ENCODE measurements at regions not wholly inside any gene's neighbourhood (a gene's known extent, or its start where the extent isn't known, plus 50 kb on each side); places are given as distances from the start of the nearest gene placed in this dataset.

- 80% methylated on average over 1 of the region's 1 CpG for whole genome bisulfite sequencing
- TF ChIP-seq POLR2AphosphoS5 (IDR thresholded peaks at IDR 0.05) (no peak), CTCF (IDR thresholded peaks at IDR 0.05) (no peak), POLR2A (IDR thresholded peaks at IDR 0.05; ENCODE audit: low read depth) (no peak), EP300 (IDR thresholded peaks at IDR 0.05) (no peak)
- no peak overlapping the region for H3K4me3 ChIP-seq
- DNase-seq (ENCODE audit: extremely low spot score), result no peak
- no peaks in the 10 kb centered on the region for H3K4me1 ChIP-seq
- no peaks in the 10 kb centered on the region for H3K27me3 ChIP-seq
- no peaks in the 10 kb centered on the region for H3K36me3 ChIP-seq
- H3K27ac ChIP-seq (replicated peaks in 1 of 4), result no peak overlapping the region
- no peaks in the 10 kb centered on the region for H3K9me3 ChIP-seq
- intact Hi-C loops (cut with DNase I), result no loop called here
These were observed 186.4 kb downstream of the SYT10 start for GRCh38 chr12:33253178-33253577.

GRCh38 chr12:33251548-33251947, 188.1 kb downstream of the SYT10 start:
- intact Hi-C loops (cut with DNase I), result no loop called here
- H3K36me3 ChIP-seq, result no peaks in the 10 kb centered on the region
- H3K27me3 ChIP-seq, result no peaks in the 10 kb centered on the region
- H3K9me3 ChIP-seq, result no peaks in the 10 kb centered on the region
- H3K4me3 ChIP-seq, result no peak overlapping the region
- no peak overlapping the region for H3K27ac ChIP-seq (replicated peaks in 1 of 4)
- DNase-seq (ENCODE audit: extremely low spot score), result no peak
- H3K4me1 ChIP-seq, result no peaks in the 10 kb centered on the region
- TF ChIP-seq POLR2AphosphoS5 (IDR thresholded peaks at IDR 0.05) (no peak), EP300 (IDR thresholded peaks at IDR 0.05) (no peak), CTCF (IDR thresholded peaks at IDR 0.05) (no peak), POLR2A (IDR thresholded peaks at IDR 0.05; ENCODE audit: low read depth) (no peak)

- no peaks in the 10 kb centered on the region for H3K4me1 ChIP-seq
- intact Hi-C loops (cut with DNase I), result no loop called here
- no peak overlapping the region for H3K4me3 ChIP-seq
- H3K9me3 ChIP-seq, result no peaks in the 10 kb centered on the region
- TF ChIP-seq EP300 (IDR thresholded peaks at IDR 0.05) (no peak), POLR2A (IDR thresholded peaks at IDR 0.05; ENCODE audit: low read depth) (no peak), POLR2AphosphoS5 (IDR thresholded peaks at IDR 0.05) (no peak), CTCF (IDR thresholded peaks at IDR 0.05) (no peak)
- no peaks in the 10 kb centered on the region for H3K27me3 ChIP-seq
- no peak for DNase-seq (ENCODE audit: extremely low spot score)
- H3K36me3 ChIP-seq, result no peaks in the 10 kb centered on the region
- no peak overlapping the region for H3K27ac ChIP-seq (replicated peaks in 1 of 4)
- 67% methylated on average over 3 of the region's 3 CpGs for WGBS
These were observed 191.3 kb downstream of the SYT10 start for GRCh38 chr12:33248364-33248763.

GRCh38 chr12:33247625-33248024, 192.0 kb downstream of the SYT10 start:
- intact Hi-C loops (cut with DNase I), result no loop called here
- no peaks in the 10 kb centered on the region for H3K27me3 ChIP-seq
- H3K4me1 ChIP-seq, result no peaks in the 10 kb centered on the region
- H3K4me3 ChIP-seq, result no peak overlapping the region
- no peaks in the 10 kb centered on the region for H3K9me3 ChIP-seq
- DNase-seq (ENCODE audit: extremely low spot score), result no peak
- 100% methylated on average over 1 of the region's 1 CpG for WGBS
- no peak overlapping the region for H3K27ac ChIP-seq (replicated peaks in 1 of 4)
- TF ChIP-seq POLR2AphosphoS5 (IDR thresholded peaks at IDR 0.05) (no peak), EP300 (IDR thresholded peaks at IDR 0.05) (no peak)
- H3K36me3 ChIP-seq, result no peaks in the 10 kb centered on the region

GRCh38 chr12:33245434-33245833, 194.2 kb downstream of the SYT10 start:
- H3K36me3 ChIP-seq, result no peaks in the 10 kb centered on the region
- no peaks in the 10 kb centered on the region for H3K27me3 ChIP-seq
- 31% methylated on average over 4 of the region's 4 CpGs for WGBS
- no peak overlapping the region for H3K4me3 ChIP-seq
- no peak overlapping the region for H3K27ac ChIP-seq (replicated peaks in 1 of 4)
- DNase-seq (ENCODE audit: extremely low spot score), result no peak
- TF ChIP-seq POLR2A (IDR thresholded peaks at IDR 0.05; ENCODE audit: low read depth), result no peak
- TF ChIP-seq CTCF (IDR thresholded peaks at IDR 0.05), result no peak
- TF ChIP-seq POLR2AphosphoS5 (IDR thresholded peaks at IDR 0.05), result no peak
- no peak for TF ChIP-seq EP300 (IDR thresholded peaks at IDR 0.05)
- no peaks in the 10 kb centered on the region for H3K9me3 ChIP-seq
- intact Hi-C loops (cut with DNase I), result no loop called here
- H3K4me1 ChIP-seq, result no peaks in the 10 kb centered on the region
